CD14-positive monocyte (primary cell): ENCODE measurements at regions not wholly inside any gene's neighbourhood (a gene's known extent, or its start where the extent isn't known, plus 50 kb on each side); places are given as distances from the start of the nearest gene placed in this dataset.

Source experiments
- DNase-seq, 3 donors: peaks; one replicate each; pipeline ENCODE4 v3.0.0-alpha.2; 2011 to 2022
- H2AFZ ChIP-seq: 2 replicates; pipeline ENCODE4 v1.6.0; 2012; ENCODE audit warnings: mild to moderate bottlenecking, low read depth, low read length, inconsistent platforms; ENCODE audit not compliant: insufficient read depth, poor library complexity, severe bottlenecking
- H3K27ac ChIP-seq, 2 donors: 1 replicate in 1 of 2; 2 replicates in 1 of 2; pipeline ENCODE4 v1.5.1; 2012 to 2013; ENCODE audit warnings: low read length in 2 of 2, control low read depth in 1 of 2, inconsistent platforms in 1 of 2, low read depth in 1 of 2, mild to moderate bottlenecking in 1 of 2
- H3K27me3 ChIP-seq, 2 donors: one replicate each; pipeline versions ENCODE4 v1.6.0 to v1.6.1; 2011 to 2013; ENCODE audit warnings: low read length in 2 of 2; ENCODE audit not compliant: control insufficient read depth in 2 of 2, insufficient read depth in 2 of 2
- H3K36me3 ChIP-seq, 2 donors: replicated peaks in 1 of 2; 1 replicate in 1 of 2; 2 replicates in 1 of 2; pipeline versions ENCODE4 v1.5.1 to v1.6.1; 2012 to 2013; ENCODE audit warnings: low read length in 2 of 2, control low read depth in 1 of 2, inconsistent platforms in 1 of 2, mild to moderate bottlenecking in 1 of 2; ENCODE audit not compliant: insufficient read depth in 2 of 2, control insufficient read depth in 1 of 2
- H3K4me1 ChIP-seq, 2 donors: 1 replicate in 1 of 2; 2 replicates in 1 of 2; pipeline versions ENCODE4 v1.5.1 to v1.6.1; 2012 to 2013; ENCODE audit warnings: low read length in 2 of 2, control low read depth in 1 of 2, inconsistent platforms in 1 of 2, mild to moderate bottlenecking in 1 of 2, moderate library complexity in 1 of 2; ENCODE audit not compliant: insufficient read depth in 2 of 2, control insufficient read depth in 1 of 2
- H3K4me2 ChIP-seq: replicated peaks from 2 replicates; pipeline ENCODE3; 2012; ENCODE audit warnings: low read length, moderate library complexity, mild to moderate bottlenecking; ENCODE audit not compliant: poor library complexity, severe bottlenecking; ENCODE audit errors: extremely low read depth
- H3K4me3 ChIP-seq, 3 experiments: fragments of 200-600 bp in 1 of 3; sonication (generic) in 1 of 3; replicated peaks in 1 of 3; 1 replicate in 2 of 3; 2 replicates in 1 of 3; pipeline ENCODE4 v1.5.1; 2011 to 2013; ENCODE audit warnings: low read length in 3 of 3, mild to moderate bottlenecking in 3 of 3, control low read depth in 2 of 3, low read depth in 2 of 3, inconsistent platforms in 1 of 3, moderate library complexity in 1 of 3
- H3K79me2 ChIP-seq: 2 replicates; pipeline ENCODE4 v1.6.0; 2012; ENCODE audit warnings: mild to moderate bottlenecking, control low read depth, inconsistent platforms, low read length, moderate library complexity; ENCODE audit not compliant: insufficient read depth
- H3K9ac ChIP-seq: 2 replicates; pipeline ENCODE4 v1.6.0; 2017; ENCODE audit warnings: low read length, mild to moderate bottlenecking; ENCODE audit not compliant: insufficient read depth, poor library complexity, severe bottlenecking
- H3K9me3 ChIP-seq, 2 donors: replicated peaks in 1 of 2; 1 replicate in 1 of 2; 2 replicates in 1 of 2; pipeline versions ENCODE4 v1.5.1 to v1.6.1; 2012 to 2013; ENCODE audit warnings: low read length in 2 of 2, control low read depth in 1 of 2; ENCODE audit not compliant: control insufficient read depth in 1 of 2, insufficient read depth in 1 of 2
- H4K20me1 ChIP-seq: 2 replicates; pipeline ENCODE4 v1.6.0; 2012; ENCODE audit warnings: mild to moderate bottlenecking, low read length, control low read depth, moderate library complexity; ENCODE audit not compliant: insufficient read depth
- H3K27ac Mint-ChIP-seq, 7 donors: one replicate each; pipeline ENCODE4 v1.8.0; 2020; ENCODE audit warnings: mild to moderate bottlenecking in 7 of 7, mixed read lengths in 7 of 7, moderate library complexity in 6 of 7, inconsistent platforms in 2 of 7
- H3K27me3 Mint-ChIP-seq, 3 donors: one replicate each; pipeline ENCODE4 v1.8.0; 2021 to 2022; ENCODE audit warnings: low read depth in 3 of 3, mild to moderate bottlenecking in 3 of 3, mixed read lengths in 3 of 3, moderate library complexity in 3 of 3, inconsistent platforms in 1 of 3
- H3K36me3 Mint-ChIP-seq, 2 donors: one replicate each; pipeline ENCODE4 v1.8.0; 2020; ENCODE audit warnings: mixed read lengths in 2 of 2, inconsistent platforms in 1 of 2, mild to moderate bottlenecking in 1 of 2
- H3K4me1 Mint-ChIP-seq: one replicate; pipeline ENCODE4 v1.8.0; 2020; ENCODE audit warnings: mild to moderate bottlenecking, mixed read lengths
- H3K4me3 Mint-ChIP-seq, 2 donors: one replicate each; pipeline ENCODE4 v1.8.0; 2020; ENCODE audit warnings: mild to moderate bottlenecking in 2 of 2, mixed read lengths in 2 of 2, moderate library complexity in 1 of 2
- H3K9me3 Mint-ChIP-seq, 7 donors: one replicate each; pipeline ENCODE4 v1.8.0; 2020 to 2022; ENCODE audit warnings: mixed read lengths in 7 of 7, mild to moderate bottlenecking in 6 of 7, moderate library complexity in 6 of 7, inconsistent platforms in 2 of 7
- WGBS: methylation state at CpG from one replicate; pipeline ENCODE4 v1.1.5; 2013; ENCODE audit warnings: missing lambda C conversion rate; ENCODE audit not compliant: insufficient coverage; 5-methylcytosine and 5-hydroxymethylcytosine counted together
- intact Hi-C, 2 donors: fragments of 100-400 bp; cut with micrococcal nuclease; formaldehyde crosslinking; loops; one replicate each; pipeline versions ENCODE4 v1.15.0 to v1.15.1; 2023
- TF ChIP-seq, protein P1 (sequence below): fragments of 200-600 bp; IDR thresholded peaks from one replicate; pipeline ENCODE4 v1.8.0; 2022; ENCODE audit warnings: antibody characterized with exemption, mild to moderate bottlenecking

DNA sequence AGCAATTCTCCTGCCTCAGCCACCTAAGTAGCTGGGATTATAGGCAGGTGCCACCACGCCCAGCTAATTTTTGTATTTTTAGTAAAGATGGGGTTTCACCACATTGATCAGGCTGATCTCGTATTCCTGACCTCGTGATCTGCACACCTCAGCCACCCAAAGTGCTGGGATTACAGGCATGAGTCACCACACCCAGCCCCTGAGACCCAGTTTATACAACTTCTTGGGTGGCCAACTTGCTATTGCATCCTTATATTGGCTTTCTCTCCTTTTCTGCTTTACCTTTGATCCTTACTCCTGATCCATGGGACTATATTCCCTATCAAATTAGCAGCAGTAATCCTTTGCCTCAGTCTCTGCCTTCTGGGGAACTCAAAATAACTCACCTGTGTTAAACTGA lies 659.1 kb downstream of the PRELID2 start:
- Mint-ChIP-seq H3K9me3 (peaks cover 0 to 13% (median 4%) of the 10 kb centered on the region in 7 donors), H3K27me3 (peaks cover 0 to 2% (median 1%) of the 10 kb centered on the region in 3 donors), H3K27ac (no peak overlapping the region), H3K4me1 (no peaks in the 10 kb centered on the region), H3K4me3 (no peak overlapping the region), H3K36me3 (no peaks in the 10 kb centered on the region)
- no peaks in the 10 kb centered on the region for H4K20me1 ChIP-seq
- H3K4me1 ChIP-seq, result no peaks in the 10 kb centered on the region
- no peak overlapping the region for H3K9ac ChIP-seq
- H3K4me2 ChIP-seq, result no peak overlapping the region
- no peaks in the 10 kb centered on the region for H3K27me3 ChIP-seq
- no peaks in the 10 kb centered on the region for H3K79me2 ChIP-seq
- DNase-seq, result no peak
- 92% methylated on average over 2 of the region's 3 CpGs for WGBS
- H2AFZ ChIP-seq, result no peak overlapping the region
- H3K27ac ChIP-seq, result no peak overlapping the region
- H3K9me3 ChIP-seq, result no peaks in the 10 kb centered on the region
- TF ChIP-seq, protein P1, sequence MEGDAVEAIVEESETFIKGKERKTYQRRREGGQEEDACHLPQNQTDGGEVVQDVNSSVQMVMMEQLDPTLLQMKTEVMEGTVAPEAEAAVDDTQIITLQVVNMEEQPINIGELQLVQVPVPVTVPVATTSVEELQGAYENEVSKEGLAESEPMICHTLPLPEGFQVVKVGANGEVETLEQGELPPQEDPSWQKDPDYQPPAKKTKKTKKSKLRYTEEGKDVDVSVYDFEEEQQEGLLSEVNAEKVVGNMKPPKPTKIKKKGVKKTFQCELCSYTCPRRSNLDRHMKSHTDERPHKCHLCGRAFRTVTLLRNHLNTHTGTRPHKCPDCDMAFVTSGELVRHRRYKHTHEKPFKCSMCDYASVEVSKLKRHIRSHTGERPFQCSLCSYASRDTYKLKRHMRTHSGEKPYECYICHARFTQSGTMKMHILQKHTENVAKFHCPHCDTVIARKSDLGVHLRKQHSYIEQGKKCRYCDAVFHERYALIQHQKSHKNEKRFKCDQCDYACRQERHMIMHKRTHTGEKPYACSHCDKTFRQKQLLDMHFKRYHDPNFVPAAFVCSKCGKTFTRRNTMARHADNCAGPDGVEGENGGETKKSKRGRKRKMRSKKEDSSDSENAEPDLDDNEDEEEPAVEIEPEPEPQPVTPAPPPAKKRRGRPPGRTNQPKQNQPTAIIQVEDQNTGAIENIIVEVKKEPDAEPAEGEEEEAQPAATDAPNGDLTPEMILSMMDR, result no peak
- no peaks in the 10 kb centered on the region for H3K36me3 ChIP-seq
- H3K4me3 ChIP-seq, result no peak overlapping the region
- intact Hi-C loops, result no loop called here

DNA sequence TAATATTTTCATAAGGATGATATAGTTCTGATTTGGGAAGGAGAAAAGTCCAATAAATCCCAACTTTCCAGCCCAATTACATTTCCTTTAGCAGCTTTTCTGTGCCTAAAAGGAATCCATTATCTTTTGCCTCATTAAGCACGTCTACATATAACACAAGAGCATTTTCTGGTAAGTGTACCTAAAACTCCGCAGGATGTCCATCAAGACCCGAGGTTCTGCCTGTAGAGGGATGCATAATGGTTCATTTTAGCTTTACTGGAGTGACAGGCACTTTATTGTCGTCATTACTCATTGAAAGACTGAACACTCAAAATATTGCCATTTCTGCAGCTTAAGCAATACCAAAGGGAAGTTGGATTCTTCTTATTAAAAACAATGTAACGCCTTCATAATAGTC lies 669.0 kb downstream of the PRELID2 start:
- Mint-ChIP-seq H3K27me3 (peaks cover 0 to 1% (median 0%) of the 10 kb centered on the region in 3 donors), H3K9me3 (peaks cover 0 to 3% (median 0%) of the 10 kb centered on the region in 7 donors), H3K36me3 (no peaks in the 10 kb centered on the region), H3K4me3 (no peak overlapping the region), H3K4me1 (no peaks in the 10 kb centered on the region), H3K27ac (no peak overlapping the region)
- Histone ChIP-seq H3K27me3 (no peaks in the 10 kb centered on the region), H2AFZ (no peak overlapping the region), H3K4me1 (no peaks in the 10 kb centered on the region), H3K79me2 (no peaks in the 10 kb centered on the region), H3K9ac (no peak overlapping the region), H3K36me3 (no peaks in the 10 kb centered on the region), H3K4me2 (no peak overlapping the region), H3K4me3 (no peak overlapping the region), H3K27ac (no peak overlapping the region), H3K9me3 (no peaks in the 10 kb centered on the region), H4K20me1 (no peaks in the 10 kb centered on the region)
- TF ChIP-seq, protein P1, result no peak
- WGBS, result 60% methylated on average over 1 of the region's 5 CpGs
- DNase-seq, result no peak
- intact Hi-C loops, result no loop called here
